Mammary epithelial cell (primary cell): ENCODE measurements at regions not wholly inside any gene's neighbourhood (a gene's known extent, or its start where the extent isn't known, plus 50 kb on each side); places are given as distances from the start of the nearest gene placed in this dataset.

Source experiments
- CTCF ChIP-seq, 2 donors: IDR thresholded peaks in 1 of 2; conservative IDR thresholded peaks in 1 of 2; 2 replicates each; pipeline ENCODE4 v1.5.1; 2011 to 2012; ENCODE audit warnings: inconsistent platforms in 2 of 2, low read length in 2 of 2, mild to moderate bottlenecking in 2 of 2, control low read depth in 1 of 2, low read depth in 1 of 2; ENCODE audit not compliant: insufficient read depth in 1 of 2; ENCODE audit errors: extremely low read depth in 1 of 2
- EZH2 ChIP-seq: IDR thresholded peaks from 2 replicates; pipeline ENCODE4 v1.6.1; 2012; ENCODE audit warnings: low read length, inconsistent platforms, borderline replicate concordance

GRCh38 chr4:141540643-141541042, 95.7 kb upstream of the IL15 start:
- no peak for TF ChIP-seq CTCF (conservative IDR thresholded peaks at IDR 0.05 in 1 of 2, IDR thresholded peaks at IDR 0.05 in 1 of 2; ENCODE audit: extremely low read depth in 1 of 2, insufficient read depth in 1 of 2, low read depth in 1 of 2, low read length in 2 of 2)
- no peak for TF ChIP-seq EZH2
